ENCODE measurements at regions not wholly inside any gene's neighbourhood (a gene's known extent, or its start where the extent isn't known, plus 50 kb on each side); places are given as distances from the start of the nearest gene placed in this dataset.

- no peak overlapping the region for H3K4me3 ChIP-seq (replicated peaks in 1 of 3)
- WGBS, 2 donors, result 83 to 87% methylated on average over 5 of the region's 5 CpGs
- H3K9me3 ChIP-seq, result no peaks in the 10 kb centered on the region
- H3K36me3 ChIP-seq, result no peaks in the 10 kb centered on the region
- TF ChIP-seq CTCF (IDR thresholded peaks at IDR 0.05) (no peak), POLR2A (IDR thresholded peaks at IDR 0.05) (no peak)
- H3K4me1 ChIP-seq, result no peaks in the 10 kb centered on the region
- H3K27me3 ChIP-seq, result no peaks in the 10 kb centered on the region
- intact Hi-C loops (cut with DNase I), result no loop called here
- DNase-seq, result no peak
- no peak overlapping the region for H3K27ac ChIP-seq
Observed at GRCh38 chr2:12064153-12064552, 317.7 kb downstream of the LPIN1 start.

GRCh38 chr2:12066116-12066515, 319.7 kb downstream of the LPIN1 start:
- intact Hi-C loops (cut with DNase I), result no loop called here
- Histone ChIP-seq H3K9me3 (no peaks in the 10 kb centered on the region), H3K27ac (no peak overlapping the region), H3K4me3 (replicated peaks in 1 of 3) (no peak overlapping the region), H3K27me3 (no peaks in the 10 kb centered on the region), H3K4me1 (no peaks in the 10 kb centered on the region), H3K36me3 (no peaks in the 10 kb centered on the region)
- DNase-seq, result no peak
- no peak for TF ChIP-seq CTCF (IDR thresholded peaks at IDR 0.05)
- TF ChIP-seq POLR2A (IDR thresholded peaks at IDR 0.05), result no peak
- 96 to 100% methylated on average over 1 of the region's 1 CpG for WGBS, 2 donors

- Histone ChIP-seq H3K9me3 (no peaks in the 10 kb centered on the region), H3K4me3 (replicated peaks in 1 of 3) (no peak overlapping the region), H3K27ac (no peak overlapping the region), H3K36me3 (no peaks in the 10 kb centered on the region), H3K4me1 (no peaks in the 10 kb centered on the region), H3K27me3 (no peaks in the 10 kb centered on the region)
- TF ChIP-seq POLR2A (IDR thresholded peaks at IDR 0.05), result no peak
- TF ChIP-seq CTCF (IDR thresholded peaks at IDR 0.05), result no peak
- WGBS, 2 donors, result 93 to 95% methylated on average over 1 of the region's 1 CpG
- intact Hi-C loops (cut with DNase I), result no loop called here
- DNase-seq, result no peak
Observed at GRCh38 chr2:12066986-12067385, 320.6 kb downstream of the LPIN1 start.

GRCh38 chr2:12068796-12069538, 322.5 kb downstream of the LPIN1 start:
- H3K9me3 ChIP-seq, result no peaks in the 10 kb centered on the region
- H3K4me1 ChIP-seq, result no peaks in the 10 kb centered on the region
- H3K27me3 ChIP-seq, result no peaks in the 10 kb centered on the region
- H3K36me3 ChIP-seq, result no peaks in the 10 kb centered on the region
- TF ChIP-seq CTCF (IDR thresholded peaks at IDR 0.05) (no peak), POLR2A (IDR thresholded peaks at IDR 0.05) (no peak)
- 71 to 72% methylated on average over 6 of the region's 6 CpGs for WGBS, 2 donors
- no peak overlapping the region for H3K4me3 ChIP-seq (replicated peaks in 1 of 3)
- no peak for DNase-seq
- no peak overlapping the region for H3K27ac ChIP-seq
- intact Hi-C loops (cut with DNase I), result no loop called here

- 45 to 47% methylated on average over 2 of the region's 2 CpGs for WGBS, 2 donors
- no peaks in the 10 kb centered on the region for H3K9me3 ChIP-seq
- DNase-seq, result no peak
- no peak overlapping the region for H3K27ac ChIP-seq
- no peak overlapping the region for H3K4me3 ChIP-seq (replicated peaks in 1 of 3)
- no peaks in the 10 kb centered on the region for H3K36me3 ChIP-seq
- H3K4me1 ChIP-seq, result no peaks in the 10 kb centered on the region
- intact Hi-C loops (cut with DNase I), result no loop called here
- no peaks in the 10 kb centered on the region for H3K27me3 ChIP-seq
- TF ChIP-seq CTCF (IDR thresholded peaks at IDR 0.05), result no peak
- TF ChIP-seq POLR2A (IDR thresholded peaks at IDR 0.05), result no peak
Observed at GRCh38 chr2:12070153-12070552, 323.7 kb downstream of the LPIN1 start.
